ENCODE measurements at regions not wholly inside any gene's neighbourhood (a gene's known extent, or its start where the extent isn't known, plus 50 kb on each side); places are given as distances from the start of the nearest gene placed in this dataset. TPM values are rescaled to one million over a fixed set of nuclear protein-coding genes. Genes with fewer than 3 reads are reported as not detected.

Small RNA genes in the stretch of these regions (small RNA-seq; reads per million reads assigned to genes)
- gene AC013442.1 (not detected), gene AC083939.1 (not detected), gene MIR548AD (not detected), gene RNU6-1117P (not detected)
